ENCODE measurements at regions not wholly inside any gene's neighbourhood (a gene's known extent, or its start where the extent isn't known, plus 50 kb on each side); places are given as distances from the start of the nearest gene placed in this dataset.
"Not testable (repeated sequence)": the region's sequence is repeated elsewhere in the genome, so short reads cannot be mapped to it uniquely, and the experiment has no call there.

GRCh38 chr10:84718877-84719616 lies 390.7 kb downstream of the CCSER2 start:
- intact Hi-C loops (cut with DNase I), result no loop called here
- Histone ChIP-seq H3K27me3 (no peaks in the 10 kb centered on the region), H3K36me3 (no peaks in the 10 kb centered on the region), H3K4me1 (no peaks in the 10 kb centered on the region), H3K4me3 (no peak overlapping the region), H3K27ac (no peak overlapping the region), H3K9me3 (no peaks in the 10 kb centered on the region)
- no peak for TF ChIP-seq POLR2A (IDR thresholded peaks at IDR 0.05)
- no peak for TF ChIP-seq CTCF (IDR thresholded peaks at IDR 0.05)
- TF ChIP-seq EP300 (IDR thresholded peaks at IDR 0.05), result no peak
- no peak for TF ChIP-seq POLR2AphosphoS5 (IDR thresholded peaks at IDR 0.05)
- no peak for DNase-seq
- 71 to 83% methylated on average over 3 of the region's 3 CpGs for WGBS, 2 donors

- Histone ChIP-seq H3K36me3 (no peaks in the 10 kb centered on the region), H3K4me1 (no peaks in the 10 kb centered on the region), H3K27me3 (no peaks in the 10 kb centered on the region), H3K27ac (no peak overlapping the region), H3K4me3 (no peak overlapping the region), H3K9me3 (no peaks in the 10 kb centered on the region)
- no peak for TF ChIP-seq POLR2AphosphoS5 (IDR thresholded peaks at IDR 0.05)
- no peak for TF ChIP-seq POLR2A (IDR thresholded peaks at IDR 0.05)
- no peak for TF ChIP-seq EP300 (IDR thresholded peaks at IDR 0.05)
- no peak for TF ChIP-seq CTCF (IDR thresholded peaks at IDR 0.05)
- intact Hi-C loops (cut with DNase I), result no loop called here
- whole genome bisulfite sequencing, 2 donors, result 66 to 85% methylated on average over 1 of the region's 1 CpG
- DNase-seq, result no peak
Measured at GRCh38 chr10:84719687-84720086, 391.3 kb downstream of the CCSER2 start.

GRCh38 chr10:84727398-84727797 lies 399.0 kb downstream of the CCSER2 start:
- Histone ChIP-seq H3K27me3 (no peaks in the 10 kb centered on the region), H3K36me3 (no peaks in the 10 kb centered on the region), H3K27ac (no peak overlapping the region), H3K9me3 (peaks cover 0 to 2% (median 0%) of the 10 kb centered on the region in 4 donors), H3K4me1 (no peaks in the 10 kb centered on the region), H3K4me3 (no peak overlapping the region)
- WGBS, 2 donors, result 73 to 83% methylated on average over 5 of the region's 5 CpGs
- intact Hi-C loops (cut with DNase I), result no loop called here
- no peak for DNase-seq
- TF ChIP-seq EP300 (IDR thresholded peaks at IDR 0.05) (no peak), POLR2A (IDR thresholded peaks at IDR 0.05) (no peak), CTCF (IDR thresholded peaks at IDR 0.05) (no peak), POLR2AphosphoS5 (IDR thresholded peaks at IDR 0.05) (no peak)

- 79 to 88% methylated on average over 9 of the region's 9 CpGs for WGBS, 2 donors
- H3K4me3 ChIP-seq; intact Hi-C loops (cut with DNase I): not testable (repeated sequence)
Measured at GRCh38 chr10:84739126-84739525, 410.7 kb downstream of the CCSER2 start.

GRCh38 chr10:84739641-84740040 lies 411.3 kb downstream of the CCSER2 start:
- Histone ChIP-seq H3K27me3 (no peaks in the 10 kb centered on the region), H3K4me3 (no peak overlapping the region), H3K27ac (no peak overlapping the region), H3K36me3 (no peaks in the 10 kb centered on the region), H3K9me3 (no peaks in the 10 kb centered on the region), H3K4me1 (no peaks in the 10 kb centered on the region)
- no peak for DNase-seq
- no peak for TF ChIP-seq CTCF (IDR thresholded peaks at IDR 0.05)
- TF ChIP-seq POLR2A (IDR thresholded peaks at IDR 0.05), result no peak
- no peak for TF ChIP-seq POLR2AphosphoS5 (IDR thresholded peaks at IDR 0.05)
- TF ChIP-seq EP300 (IDR thresholded peaks at IDR 0.05), result no peak
- WGBS, 2 donors, result 95% methylated on average over 1 of the region's 1 CpG
- intact Hi-C loops (cut with DNase I), result loop anchor here (5.0 kb wide), 1 partner anchor 197 kb away; no protein-coding TSS in a partner anchor

More at GRCh38 chr10:84739126-84739525, 410.7 kb downstream of the CCSER2 start:
- not testable (repeated sequence) for H3K36me3 ChIP-seq, DNase-seq, H3K9me3 ChIP-seq, H3K4me1 ChIP-seq, H3K27me3 ChIP-seq, H3K27ac ChIP-seq
